ENCODE measurements at regions not wholly inside any gene's neighbourhood (a gene's known extent, or its start where the extent isn't known, plus 50 kb on each side); places are given as distances from the start of the nearest gene placed in this dataset.
"Not testable (repeated sequence)": the region's sequence is repeated elsewhere in the genome, so short reads cannot be mapped to it uniquely, and the experiment has no call there.

DNA sequence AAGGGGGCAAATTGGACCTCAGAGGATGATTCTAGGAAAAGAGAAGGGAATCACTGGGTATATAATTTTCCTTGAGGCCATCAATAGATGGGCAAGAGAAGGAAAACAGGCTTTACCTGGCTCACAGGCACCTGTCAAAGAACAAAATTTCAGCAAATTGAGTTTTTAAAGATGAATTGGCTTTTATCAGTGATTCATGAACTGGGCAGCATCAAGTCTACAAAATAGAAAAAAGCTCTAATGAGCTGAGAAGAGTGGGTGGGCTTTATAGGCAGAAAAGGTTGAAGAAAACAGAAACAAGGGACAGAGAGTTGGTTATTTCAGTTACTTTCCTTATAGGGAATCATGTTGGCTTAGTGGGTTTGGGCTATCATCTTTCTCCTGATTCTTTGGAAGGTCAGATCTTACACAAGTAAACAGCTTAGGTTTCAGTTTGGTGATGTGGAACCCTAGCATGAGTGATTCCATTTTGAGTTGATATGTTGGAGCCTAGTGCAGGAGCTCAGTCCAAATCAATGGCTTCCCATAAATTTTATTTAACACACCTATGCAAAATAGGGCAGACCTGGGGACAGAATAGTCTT is 120.7 kb upstream of the MED14 start:
- H3T11ph ChIP-seq (ENCODE audit: low read length) = no peak overlapping the region
- peaks cover 25 to 37% (median 25%) of the 10 kb centered on the region in 3 experiments for H3K36me3 Mint-ChIP-seq (ENCODE audit: insufficient read depth in 1 of 3, low read depth in 3 of 3)
- H3K9ac ChIP-seq (ENCODE audit: extremely low read depth, insufficient read length, low read length) = no peak overlapping the region
- H3K4me1 Mint-ChIP-seq = peaks cover 30 to 32% of the 10 kb centered on the region in 2 experiments
- H2AFZ ChIP-seq (ENCODE audit: low read length) = no peak overlapping the region
- no peak overlapping the region for H4K8ac ChIP-seq (replicated peaks; ENCODE audit: insufficient read length, low read depth, low read length)
- H3K23me2 ChIP-seq (ENCODE audit: insufficient read length, low read depth, low read length, poor library complexity, severe bottlenecking) = no peaks in the 10 kb centered on the region
- no peaks in the 10 kb centered on the region; the same call in none of the 2 replicates for H3K27me3 Mint-ChIP-seq (ENCODE audit: low read depth)
- no peak overlapping the region for H3K4me2 ChIP-seq (ENCODE audit: insufficient read depth, insufficient read length, low read length)
- no peak overlapping the region for H3K14ac ChIP-seq (ENCODE audit: insufficient read depth, low read length)
- peak overlapping the region; percentile 82 for H4K91ac ChIP-seq (ENCODE audit: insufficient read length, low read depth, low read length)
- H3K56ac ChIP-seq (ENCODE audit: insufficient read length, low read depth, low read length) = no peak overlapping the region
- H4K20me1 ChIP-seq (ENCODE audit: control insufficient read depth, insufficient read depth, insufficient read length) = no peaks in the 10 kb centered on the region
- TF ChIP-seq, protein P1, sequence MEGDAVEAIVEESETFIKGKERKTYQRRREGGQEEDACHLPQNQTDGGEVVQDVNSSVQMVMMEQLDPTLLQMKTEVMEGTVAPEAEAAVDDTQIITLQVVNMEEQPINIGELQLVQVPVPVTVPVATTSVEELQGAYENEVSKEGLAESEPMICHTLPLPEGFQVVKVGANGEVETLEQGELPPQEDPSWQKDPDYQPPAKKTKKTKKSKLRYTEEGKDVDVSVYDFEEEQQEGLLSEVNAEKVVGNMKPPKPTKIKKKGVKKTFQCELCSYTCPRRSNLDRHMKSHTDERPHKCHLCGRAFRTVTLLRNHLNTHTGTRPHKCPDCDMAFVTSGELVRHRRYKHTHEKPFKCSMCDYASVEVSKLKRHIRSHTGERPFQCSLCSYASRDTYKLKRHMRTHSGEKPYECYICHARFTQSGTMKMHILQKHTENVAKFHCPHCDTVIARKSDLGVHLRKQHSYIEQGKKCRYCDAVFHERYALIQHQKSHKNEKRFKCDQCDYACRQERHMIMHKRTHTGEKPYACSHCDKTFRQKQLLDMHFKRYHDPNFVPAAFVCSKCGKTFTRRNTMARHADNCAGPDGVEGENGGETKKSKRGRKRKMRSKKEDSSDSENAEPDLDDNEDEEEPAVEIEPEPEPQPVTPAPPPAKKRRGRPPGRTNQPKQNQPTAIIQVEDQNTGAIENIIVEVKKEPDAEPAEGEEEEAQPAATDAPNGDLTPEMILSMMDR (conservative IDR thresholded peaks at IDR 0.05) = no peak
- H2BK15ac ChIP-seq (ENCODE audit: low read depth, low read length) = no peak overlapping the region
- no peak overlapping the region for H2BK5ac ChIP-seq (ENCODE audit: insufficient read length, low read length)
- no peaks in the 10 kb centered on the region for H3K79me2 ChIP-seq (ENCODE audit: insufficient read depth, low read length)
- peaks cover 6% of the 10 kb centered on the region; the same call in 1 of the 2 replicates for H3K4me1 ChIP-seq (ENCODE audit: insufficient read depth, low read length)
- H2BK120ac ChIP-seq (ENCODE audit: low read depth, low read length, poor library complexity, severe bottlenecking) = no peak overlapping the region
- no peak overlapping the region for H3K27ac ChIP-seq (ENCODE audit: insufficient read length, low read depth, low read length)
- H2AK5ac ChIP-seq (ENCODE audit: insufficient read length, low read length) = peak overlapping the region; percentile 39
- peaks cover 68 to 72% of the 10 kb centered on the region in 2 experiments for H3K9me3 Mint-ChIP-seq
- H3K18ac ChIP-seq (ENCODE audit: insufficient read length, low read depth, low read length) = no peak overlapping the region
- peak overlapping the region in 2 of 3 experiments; percentile 28 to 100; a peak in 2 of 7 replicates for H3K27ac Mint-ChIP-seq
- H4K5ac ChIP-seq (ENCODE audit: insufficient read length, low read depth, low read length) = no peak overlapping the region
- no peak overlapping the region for H2BK12ac ChIP-seq (ENCODE audit: insufficient read length, low read depth, low read length)
- no peak for DNase-seq
- H3K9me3 ChIP-seq (ENCODE audit: control insufficient read depth, low read depth, low read length) = peaks cover 13% of the 10 kb centered on the region
- no peak overlapping the region for H3K23ac ChIP-seq (ENCODE audit: insufficient read length, low read depth, low read length)
- no peak overlapping the region for H3K4ac ChIP-seq (ENCODE audit: low read depth, low read length)
- no peaks in the 10 kb centered on the region for H3K27me3 ChIP-seq (ENCODE audit: insufficient read depth, low read length)
- no peaks in the 10 kb centered on the region for H3K79me1 ChIP-seq (ENCODE audit: insufficient read depth, low read depth, low read length, poor library complexity, severe bottlenecking)
- H2BK20ac ChIP-seq (ENCODE audit: low read depth, low read length, poor library complexity, severe bottlenecking) = no peak overlapping the region
- no peak overlapping the region for H3K4me3 Mint-ChIP-seq

DNA sequence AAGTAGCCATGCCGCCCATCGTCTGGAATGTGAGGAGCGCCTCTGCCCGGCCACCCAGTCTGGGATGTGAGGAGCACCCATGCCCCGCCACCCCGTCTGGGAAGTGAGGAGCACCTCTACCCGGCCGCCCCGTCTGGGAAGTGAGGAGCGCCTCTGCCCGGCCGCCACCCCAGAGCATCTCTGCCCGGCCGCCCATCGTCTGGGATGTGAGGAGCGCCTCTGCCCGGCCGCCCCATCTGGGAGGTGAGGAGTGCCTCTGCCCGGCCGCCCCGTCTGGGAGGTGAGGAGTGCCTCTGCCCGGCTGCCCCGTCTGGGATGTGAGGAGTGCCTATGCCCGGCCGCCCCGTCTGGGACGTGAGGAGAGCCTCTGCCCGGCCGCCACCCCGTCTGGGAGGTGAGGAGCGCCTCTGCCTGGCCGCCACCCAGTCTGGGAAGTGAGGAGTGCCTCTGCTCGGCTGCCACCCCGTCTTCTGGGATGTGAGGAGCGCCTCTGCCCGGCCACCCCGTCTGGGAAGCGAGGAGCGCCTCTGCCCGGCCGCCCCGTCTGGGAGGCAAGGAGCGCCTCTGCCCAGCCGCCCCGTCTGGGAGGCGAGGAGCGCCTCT is 126.7 kb upstream of the MED14 start:
- not testable (repeated sequence) for H4K5ac ChIP-seq (ENCODE audit: insufficient read length, low read depth, low read length); H3K14ac ChIP-seq (ENCODE audit: insufficient read depth, low read length); H2AFZ ChIP-seq (ENCODE audit: low read length); H2BK12ac ChIP-seq (ENCODE audit: insufficient read length, low read depth, low read length); H3K23ac ChIP-seq (ENCODE audit: insufficient read length, low read depth, low read length); H3K27ac ChIP-seq (ENCODE audit: insufficient read length, low read depth, low read length); H3K27me3 Mint-ChIP-seq (ENCODE audit: low read depth); H3K56ac ChIP-seq (ENCODE audit: insufficient read length, low read depth, low read length); H2BK15ac ChIP-seq (ENCODE audit: low read depth, low read length); H3K18ac ChIP-seq (ENCODE audit: insufficient read length, low read depth, low read length); H3K9ac ChIP-seq (ENCODE audit: extremely low read depth, insufficient read length, low read length); H3K79me2 ChIP-seq (ENCODE audit: insufficient read depth, low read length); H3K4me3 Mint-ChIP-seq; H4K8ac ChIP-seq (replicated peaks; ENCODE audit: insufficient read length, low read depth, low read length); H2BK5ac ChIP-seq (ENCODE audit: insufficient read length, low read length); H3K79me1 ChIP-seq (ENCODE audit: insufficient read depth, low read depth, low read length, poor library complexity, severe bottlenecking); H4K91ac ChIP-seq (ENCODE audit: insufficient read length, low read depth, low read length); H3K4ac ChIP-seq (ENCODE audit: low read depth, low read length); H3K4me1 ChIP-seq (ENCODE audit: insufficient read depth, low read length); H3K4me2 ChIP-seq (ENCODE audit: insufficient read depth, insufficient read length, low read length); H3K27me3 ChIP-seq (ENCODE audit: insufficient read depth, low read length); H2AK5ac ChIP-seq (ENCODE audit: insufficient read length, low read length); H3K4me1 Mint-ChIP-seq; H4K20me1 ChIP-seq (ENCODE audit: control insufficient read depth, insufficient read depth, insufficient read length); H3K23me2 ChIP-seq (ENCODE audit: insufficient read length, low read depth, low read length, poor library complexity, severe bottlenecking); H3K27ac Mint-ChIP-seq; H2BK20ac ChIP-seq (ENCODE audit: low read depth, low read length, poor library complexity, severe bottlenecking); H3T11ph ChIP-seq (ENCODE audit: low read length); H2BK120ac ChIP-seq (ENCODE audit: low read depth, low read length, poor library complexity, severe bottlenecking); DNase-seq
- WGBS (ENCODE audit: extremely low coverage, insufficient read length, low lambda C conversion rate) = no CpG with 5 or more reads among the region's 47 CpGs
- H3K36me3 Mint-ChIP-seq (ENCODE audit: insufficient read depth in 1 of 3, low read depth in 3 of 3) = peaks cover 42 to 67% (median 58%) of the 10 kb centered on the region in 3 experiments
- H3K9me3 ChIP-seq (ENCODE audit: control insufficient read depth, low read depth, low read length) = peaks cover 19% of the 10 kb centered on the region
- peaks cover 78 to 79% of the 10 kb centered on the region in 2 experiments for H3K9me3 Mint-ChIP-seq
